Activated CD8-positive, alpha-beta memory T cell treated with anti-CD3 and anti-CD28 coated beads, Interleukin-2, amount 50 U/mL, for 48 hours (primary cell): ENCODE measurements at regions not wholly inside any gene's neighbourhood (a gene's known extent, or its start where the extent isn't known, plus 50 kb on each side); places are given as distances from the start of the nearest gene placed in this dataset.

Source experiments
- DNase-seq: peaks from one replicate; pipeline ENCODE4 v3.0.0-alpha.2; 2020

GRCh38 chr13:22563272-22563671 lies 617.5 kb upstream of the SGCG start:
- no peak for DNase-seq

- no peak for DNase-seq
Measured at GRCh38 chr13:22569811-22570210, 611.0 kb upstream of the SGCG start.

- DNase-seq, result no peak
Measured at GRCh38 chr13:22589880-22590279, 590.9 kb upstream of the SGCG start.

GRCh38 chr13:22592515-22592914 lies 588.3 kb upstream of the SGCG start:
- no peak for DNase-seq

GRCh38 chr13:22594041-22594440 lies 586.7 kb upstream of the SGCG start:
- no peak for DNase-seq

DNA sequence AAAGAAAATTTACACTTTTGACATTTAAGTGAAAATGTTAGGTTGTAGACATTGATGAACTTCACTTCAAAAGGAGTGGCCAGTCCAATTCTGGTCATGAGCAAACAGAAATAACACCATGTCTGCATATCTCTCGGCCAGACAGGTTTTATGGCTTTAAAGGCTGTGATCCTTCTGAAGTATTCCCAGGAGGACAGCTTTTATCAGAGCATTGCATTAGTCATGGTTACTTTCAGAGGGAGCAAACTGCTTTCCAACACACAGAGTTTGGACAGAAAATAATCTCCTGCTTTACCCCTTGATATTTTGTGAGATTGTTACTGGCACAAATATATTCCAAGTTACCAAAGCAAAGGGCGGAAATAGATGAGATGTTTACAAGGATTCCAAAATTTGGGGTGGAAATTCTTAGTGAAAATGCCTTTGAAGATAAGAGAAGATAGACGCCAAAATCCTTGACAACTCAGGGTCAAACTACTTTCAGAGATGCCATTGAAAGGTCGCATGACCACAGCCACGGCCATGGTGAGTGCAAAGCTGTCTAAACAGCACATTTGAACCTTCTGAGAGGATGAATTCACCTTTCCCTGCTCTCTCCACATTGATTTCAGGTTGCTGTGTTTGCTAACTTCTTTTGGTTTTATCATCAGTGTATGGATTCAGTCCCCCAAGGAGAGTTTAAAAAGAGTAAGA lies 584.5 kb upstream of the SGCG start:
- DNase-seq, result no peak

GRCh38 chr13:22599156-22599555 lies 581.6 kb upstream of the SGCG start:
- DNase-seq, result no peak

GRCh38 chr13:22618002-22618401 lies 562.8 kb upstream of the SGCG start:
- DNase-seq, result no peak

GRCh38 chr13:22625691-22626090 lies 555.1 kb upstream of the SGCG start:
- DNase-seq, result no peak

- no peak for DNase-seq
Measured at GRCh38 chr13:22629374-22629773, 551.4 kb upstream of the SGCG start.

GRCh38 chr13:22642088-22642487 lies 538.7 kb upstream of the SGCG start:
- DNase-seq, result no peak

- DNase-seq, result no peak
Measured at GRCh38 chr13:22644941-22645340, 535.8 kb upstream of the SGCG start.

DNA sequence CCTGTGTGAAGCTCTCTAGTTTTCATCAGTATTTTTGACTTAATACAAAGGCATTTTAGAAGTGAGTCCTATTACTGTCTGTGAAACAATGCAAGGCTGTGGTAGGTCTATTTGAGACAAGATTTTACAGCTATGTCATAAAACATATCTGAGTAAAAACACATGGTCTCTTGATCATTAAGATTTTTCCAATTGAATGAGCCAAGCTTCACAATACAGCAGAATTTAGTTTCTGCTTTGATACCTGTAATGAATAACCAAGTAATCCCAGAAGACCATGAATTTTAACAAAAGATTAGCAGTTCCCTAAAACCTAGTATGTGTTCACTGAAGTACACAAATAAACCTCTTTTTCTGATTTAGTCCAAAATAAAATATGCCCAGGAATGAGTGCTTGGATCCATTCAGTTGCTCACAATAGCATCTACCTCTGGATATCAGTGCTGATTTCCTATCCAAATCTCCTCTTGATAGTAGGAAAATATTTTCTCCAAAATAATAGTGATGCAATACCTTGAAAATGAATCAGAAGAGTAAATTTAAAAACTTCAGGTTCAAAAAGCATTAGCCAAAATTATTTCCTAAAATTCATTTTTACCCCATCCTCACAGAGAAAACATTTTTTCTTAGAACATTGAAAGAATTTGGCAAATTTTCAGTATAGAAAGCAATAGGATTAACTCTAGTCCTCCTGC lies 533.5 kb upstream of the SGCG start:
- DNase-seq, result no peak

GRCh38 chr13:22648320-22648801 lies 532.4 kb upstream of the SGCG start:
- no peak for DNase-seq

GRCh38 chr13:22652796-22653195 lies 528.0 kb upstream of the SGCG start:
- no peak for DNase-seq

GRCh38 chr13:22653866-22654265 lies 526.9 kb upstream of the SGCG start:
- no peak for DNase-seq

- no peak for DNase-seq
Measured at GRCh38 chr13:22655106-22655852, 525.5 kb upstream of the SGCG start.

DNA sequence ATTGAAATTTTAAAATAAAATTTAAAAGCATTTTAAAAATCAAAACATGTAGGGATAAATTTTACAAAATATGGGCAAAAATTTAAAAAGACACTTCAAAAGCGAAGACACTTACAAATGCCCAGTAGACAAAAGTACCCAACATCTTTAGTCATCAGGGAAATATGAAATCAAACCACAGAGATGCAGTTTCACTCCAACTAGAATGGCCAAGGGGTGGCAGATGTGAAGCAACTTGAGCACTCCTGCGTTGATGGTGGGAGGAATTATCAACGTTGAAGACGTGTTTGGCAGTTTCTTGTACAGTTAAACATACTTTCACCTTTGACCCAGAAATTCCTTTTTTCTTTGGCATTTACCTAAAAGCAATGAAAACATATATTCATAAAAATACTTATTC lies 518.0 kb upstream of the SGCG start:
- DNase-seq, result no peak

- DNase-seq, result no peak
Measured at GRCh38 chr13:22665506-22665905, 515.3 kb upstream of the SGCG start.

- no peak for DNase-seq
Measured at GRCh38 chr13:22690756-22691155, 490.0 kb upstream of the SGCG start.

GRCh38 chr13:22693691-22694090 lies 487.1 kb upstream of the SGCG start:
- DNase-seq, result no peak

DNA sequence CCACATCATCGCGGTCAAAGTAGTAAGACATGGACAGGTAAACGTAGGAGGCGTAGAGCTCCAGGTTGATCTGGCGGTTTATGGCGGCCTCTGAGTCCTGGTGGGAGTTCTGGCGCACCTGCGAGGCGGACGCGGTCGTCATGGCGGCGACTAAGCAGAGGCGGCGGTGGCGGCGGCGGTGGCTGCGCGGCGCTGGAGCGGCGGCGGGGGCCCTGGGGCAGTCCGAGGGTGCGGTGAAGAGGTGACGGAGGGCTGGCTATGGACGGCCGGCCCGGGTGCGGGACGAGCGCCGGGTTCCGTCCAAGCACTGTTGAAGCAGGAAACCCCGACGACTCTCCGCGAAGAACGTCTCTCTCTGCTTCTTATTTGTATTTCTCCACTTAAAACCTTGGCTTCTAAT lies 484.3 kb upstream of the SGCG start:
- DNase-seq, result no peak

- DNase-seq, result no peak
Measured at GRCh38 chr13:22698467-22698866, 482.3 kb upstream of the SGCG start.
